MM.1S (cell line): ENCODE measurements at regions not wholly inside any gene's neighbourhood (a gene's known extent, or its start where the extent isn't known, plus 50 kb on each side); places are given as distances from the start of the nearest gene placed in this dataset.

Experiments used
- DNase-seq: peaks from one replicate; pipeline ENCODE4 v3.0.0-alpha.2; 2015
- H2AFZ ChIP-seq: fragments of 300-600 bp; sonication (generic); 2 replicates; pipeline ENCODE4 v1.6.0; 2016; ENCODE audit warnings: antibody characterized with exemption, low read length
- H3F3A ChIP-seq: fragments of 300-600 bp; sonication (generic); 2 replicates; pipeline ENCODE4 v1.6.1; 2016; ENCODE audit warnings: mild to moderate bottlenecking, antibody characterized with exemption, low read length, moderate library complexity, mixed read lengths; ENCODE audit not compliant: insufficient read depth
- H3K27ac ChIP-seq: fragments of 300-600 bp; sonication (generic); 2 replicates; pipeline ENCODE4 v1.5.1; 2016; ENCODE audit warnings: mild to moderate bottlenecking, low read length
- H3K27me3 ChIP-seq: fragments of 300-600 bp; sonication (generic); replicated peaks from 2 replicates; pipeline ENCODE4 v1.6.0; 2016; ENCODE audit warnings: low read length; ENCODE audit not compliant: insufficient read depth
- H3K36me3 ChIP-seq: fragments of 300-600 bp; sonication (generic); replicated peaks from 2 replicates; pipeline ENCODE4 v1.6.1; 2016; ENCODE audit warnings: mild to moderate bottlenecking, low read length, mixed read lengths; ENCODE audit not compliant: insufficient read depth
- H3K4me1 ChIP-seq: fragments of 300-600 bp; sonication (generic); 2 replicates; pipeline ENCODE4 v1.6.1; 2016; ENCODE audit warnings: low read length, mixed read lengths
- H3K4me2 ChIP-seq: fragments of 300-600 bp; sonication (generic); 2 replicates; pipeline ENCODE4 v1.6.0; 2016; ENCODE audit warnings: low read depth, low read length
- H3K4me3 ChIP-seq: fragments of 300-600 bp; sonication (generic); 2 replicates; pipeline ENCODE4 v1.5.1; 2016; ENCODE audit warnings: low read length, mixed read lengths
- H3K79me2 ChIP-seq: fragments of 300-600 bp; sonication (generic); 2 replicates; pipeline ENCODE4 v1.6.1; 2016; ENCODE audit warnings: mixed run types, low read length, mixed read lengths
- H3K9ac ChIP-seq: fragments of 300-600 bp; sonication (generic); 2 replicates; pipeline ENCODE4 v1.6.1; 2016; ENCODE audit warnings: low read length, mixed read lengths
- H3K9me2 ChIP-seq: fragments of 300-600 bp; sonication (generic); replicated peaks from 2 replicates; pipeline ENCODE4 v1.6.1; 2016; ENCODE audit warnings: mild to moderate bottlenecking, low read length, mixed read lengths; ENCODE audit not compliant: insufficient read depth
- H3K9me3 ChIP-seq: fragments of 300-600 bp; sonication (generic); replicated peaks from 2 replicates; pipeline ENCODE4 v1.6.1; 2016; ENCODE audit warnings: mild to moderate bottlenecking, low read length, mixed read lengths; ENCODE audit not compliant: insufficient read depth
- H4K20me1 ChIP-seq: fragments of 300-600 bp; sonication (generic); 2 replicates; pipeline ENCODE4 v1.6.1; 2016; ENCODE audit warnings: mild to moderate bottlenecking, low read length, moderate library complexity, mixed read lengths; ENCODE audit not compliant: insufficient read depth
- EZH2 ChIP-seq: fragments of 300-600 bp; sonication (generic); optimal IDR thresholded peaks from 2 replicates; pipeline ENCODE3; 2017; ENCODE audit warnings: low read depth, mild to moderate bottlenecking, antibody characterized with exemption, low read length, mixed read lengths
- EZH2phosphoT487 ChIP-seq: fragments of 300-600 bp; sonication (generic); IDR thresholded peaks from 2 replicates; pipeline ENCODE4 v1.6.1; 2018; ENCODE audit warnings: antibody characterized with exemption, low read length
- TF ChIP-seq, protein P1 (sequence below): fragments of 300-600 bp; sonication (generic); IDR thresholded peaks from 2 replicates; pipeline ENCODE4 v1.5.1; 2016; ENCODE audit warnings: antibody characterized with exemption, low read length, mixed read lengths

DNA sequence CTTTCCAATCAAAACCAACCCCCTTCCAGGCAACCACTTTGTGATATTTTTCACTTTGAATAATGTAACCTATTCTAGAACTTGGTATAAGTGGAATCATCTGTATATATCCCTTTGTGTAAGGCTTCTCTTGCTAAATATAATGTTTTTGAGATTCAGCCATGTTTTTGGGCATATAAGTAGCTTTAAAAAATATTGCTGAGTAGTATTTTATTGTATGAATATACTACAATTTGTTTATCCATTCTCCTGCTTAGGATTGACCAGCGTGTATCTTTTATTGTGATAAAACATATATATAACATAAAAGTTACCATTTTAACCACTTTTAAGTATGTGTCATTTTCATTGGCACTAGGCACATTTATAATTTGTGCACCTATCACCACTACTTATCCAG lies 79.8 kb upstream of the GPR139 start:
- no peaks in the 10 kb centered on the region for H3K79me2 ChIP-seq
- no peaks in the 10 kb centered on the region for H3K9me2 ChIP-seq
- H3F3A ChIP-seq = no peaks in the 10 kb centered on the region
- TF ChIP-seq EZH2 (no peak), EZH2phosphoT487 (no peak)
- TF ChIP-seq, protein P1, sequence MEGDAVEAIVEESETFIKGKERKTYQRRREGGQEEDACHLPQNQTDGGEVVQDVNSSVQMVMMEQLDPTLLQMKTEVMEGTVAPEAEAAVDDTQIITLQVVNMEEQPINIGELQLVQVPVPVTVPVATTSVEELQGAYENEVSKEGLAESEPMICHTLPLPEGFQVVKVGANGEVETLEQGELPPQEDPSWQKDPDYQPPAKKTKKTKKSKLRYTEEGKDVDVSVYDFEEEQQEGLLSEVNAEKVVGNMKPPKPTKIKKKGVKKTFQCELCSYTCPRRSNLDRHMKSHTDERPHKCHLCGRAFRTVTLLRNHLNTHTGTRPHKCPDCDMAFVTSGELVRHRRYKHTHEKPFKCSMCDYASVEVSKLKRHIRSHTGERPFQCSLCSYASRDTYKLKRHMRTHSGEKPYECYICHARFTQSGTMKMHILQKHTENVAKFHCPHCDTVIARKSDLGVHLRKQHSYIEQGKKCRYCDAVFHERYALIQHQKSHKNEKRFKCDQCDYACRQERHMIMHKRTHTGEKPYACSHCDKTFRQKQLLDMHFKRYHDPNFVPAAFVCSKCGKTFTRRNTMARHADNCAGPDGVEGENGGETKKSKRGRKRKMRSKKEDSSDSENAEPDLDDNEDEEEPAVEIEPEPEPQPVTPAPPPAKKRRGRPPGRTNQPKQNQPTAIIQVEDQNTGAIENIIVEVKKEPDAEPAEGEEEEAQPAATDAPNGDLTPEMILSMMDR = no peak
- H3K4me3 ChIP-seq = no peak overlapping the region
- no peaks in the 10 kb centered on the region for H3K36me3 ChIP-seq
- H4K20me1 ChIP-seq = no peaks in the 10 kb centered on the region
- no peaks in the 10 kb centered on the region for H3K27me3 ChIP-seq
- no peak overlapping the region for H3K27ac ChIP-seq
- H3K9me3 ChIP-seq = no peaks in the 10 kb centered on the region
- H3K4me1 ChIP-seq = no peaks in the 10 kb centered on the region
- H3K4me2 ChIP-seq = no peak overlapping the region
- no peak overlapping the region for H3K9ac ChIP-seq
- no peak overlapping the region for H2AFZ ChIP-seq
- DNase-seq = no peak

DNA sequence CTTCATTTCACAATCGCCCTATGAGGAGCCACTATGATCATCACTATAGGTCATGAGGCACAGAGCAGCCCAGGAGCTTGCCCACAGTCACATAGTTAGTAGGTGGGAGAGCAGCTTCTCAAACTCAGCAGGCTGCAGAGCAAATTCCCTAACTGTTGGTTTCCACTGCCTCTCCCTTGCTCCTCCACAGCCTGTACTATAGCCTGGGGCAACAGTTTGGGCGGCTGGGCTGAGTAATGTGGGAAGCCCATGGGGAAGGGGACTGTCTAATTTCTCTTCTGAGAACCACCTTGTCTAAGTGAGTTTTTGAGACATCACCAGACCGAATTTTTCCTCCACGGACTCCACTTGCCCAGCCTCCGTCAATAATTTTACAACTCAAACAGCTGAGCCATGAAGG lies 73.4 kb upstream of the GPR139 start:
- Histone ChIP-seq H3K79me2 (no peaks in the 10 kb centered on the region), H3K27ac (no peak overlapping the region), H4K20me1 (no peaks in the 10 kb centered on the region), H3K4me1 (no peaks in the 10 kb centered on the region), H3F3A (no peaks in the 10 kb centered on the region), H3K9ac (no peak overlapping the region), H3K27me3 (no peaks in the 10 kb centered on the region), H3K4me3 (no peak overlapping the region), H2AFZ (no peak overlapping the region), H3K36me3 (no peaks in the 10 kb centered on the region), H3K9me2 (no peaks in the 10 kb centered on the region), H3K9me3 (no peaks in the 10 kb centered on the region), H3K4me2 (no peak overlapping the region)
- TF ChIP-seq EZH2 (no peak), EZH2phosphoT487 (no peak)
- TF ChIP-seq, protein P1 = no peak
- no peak for DNase-seq

DNA sequence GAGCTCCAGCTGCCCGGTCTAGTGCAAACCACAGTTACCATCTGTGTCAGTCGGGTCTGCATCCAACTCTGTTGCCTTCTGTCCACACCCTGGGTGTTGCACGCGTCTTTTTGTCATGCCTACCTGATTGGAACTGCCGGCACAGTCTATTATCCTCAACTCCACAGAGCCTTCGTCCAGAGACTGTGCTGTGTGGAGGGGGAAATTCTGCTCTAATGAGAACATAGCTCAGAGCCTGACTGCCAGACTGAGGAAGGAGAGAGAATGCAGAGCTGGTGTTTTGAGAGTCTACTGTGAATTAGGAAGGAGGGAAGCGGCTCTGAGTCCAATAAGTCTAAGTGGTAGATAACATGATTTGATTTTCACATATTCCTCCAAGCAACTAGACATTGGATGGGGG lies 68.3 kb upstream of the GPR139 start:
- DNase-seq = no peak
- Histone ChIP-seq H3K36me3 (no peaks in the 10 kb centered on the region), H3K27ac (no peak overlapping the region), H4K20me1 (no peaks in the 10 kb centered on the region), H3K4me2 (no peak overlapping the region), H3K79me2 (no peaks in the 10 kb centered on the region), H3F3A (no peaks in the 10 kb centered on the region), H3K9me2 (no peaks in the 10 kb centered on the region), H3K9ac (no peak overlapping the region), H3K27me3 (no peaks in the 10 kb centered on the region), H3K4me1 (no peaks in the 10 kb centered on the region), H3K9me3 (no peaks in the 10 kb centered on the region), H3K4me3 (no peak overlapping the region), H2AFZ (no peak overlapping the region)
- TF ChIP-seq, protein P1 = no peak
- TF ChIP-seq EZH2 (no peak), EZH2phosphoT487 (no peak)
